Hepatic stellate cell (primary cell): ENCODE measurements at regions not wholly inside any gene's neighbourhood (a gene's known extent, or its start where the extent isn't known, plus 50 kb on each side); places are given as distances from the start of the nearest gene placed in this dataset.

Experiments
- DNase-seq: peaks from one replicate; pipeline ENCODE4 v3.0.0; 2011; ENCODE audit warnings: low spot score

DNA sequence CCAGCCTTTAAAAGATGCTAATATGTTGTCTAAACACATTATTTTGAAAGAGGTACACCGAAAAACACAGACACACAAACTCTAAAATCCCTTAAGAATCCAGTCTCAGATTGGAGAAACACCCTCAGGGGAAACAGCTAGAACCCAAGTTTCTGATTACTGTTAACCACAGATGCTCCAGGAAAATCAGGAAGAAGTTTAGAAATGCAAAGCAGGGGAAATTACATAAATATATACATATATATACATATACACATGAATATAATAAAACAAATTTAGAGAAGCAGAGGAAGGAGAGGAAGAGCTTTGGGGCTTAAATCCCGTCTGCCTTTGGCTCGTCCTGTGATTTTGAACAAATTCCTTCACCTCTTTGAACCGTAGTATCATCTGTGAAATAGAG, 73.2 kb upstream of the KLF4 start:
- no peak for DNase-seq

DNA sequence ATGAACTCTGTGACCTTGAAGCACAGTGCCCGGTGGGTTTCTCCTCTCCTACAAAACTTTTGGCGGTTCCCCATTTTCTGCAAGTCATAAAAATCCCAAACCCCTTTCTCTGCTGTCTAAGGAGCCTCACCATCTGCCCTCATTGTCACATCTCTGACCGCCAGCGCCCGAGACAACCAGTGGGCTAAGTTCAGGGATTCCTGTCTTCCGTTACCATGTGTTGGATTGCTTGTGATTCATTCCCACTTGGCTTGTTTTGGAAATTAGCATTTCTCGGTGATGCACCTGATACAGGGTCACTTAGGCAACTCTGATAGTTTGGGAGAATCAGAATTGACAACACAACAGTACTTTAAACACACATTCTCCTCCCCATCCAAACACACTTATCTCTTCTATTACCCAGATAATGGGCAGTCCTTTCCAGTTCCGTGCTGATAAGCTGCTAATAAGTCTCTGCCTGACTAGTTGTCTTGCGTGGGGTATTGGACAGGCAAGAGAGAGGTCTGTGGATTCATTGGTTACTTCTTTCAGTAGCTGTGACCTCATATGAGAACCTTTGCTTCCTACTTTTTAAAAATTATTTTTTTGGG, 70.0 kb upstream of the KLF4 start:
- DNase-seq = no peak

DNA sequence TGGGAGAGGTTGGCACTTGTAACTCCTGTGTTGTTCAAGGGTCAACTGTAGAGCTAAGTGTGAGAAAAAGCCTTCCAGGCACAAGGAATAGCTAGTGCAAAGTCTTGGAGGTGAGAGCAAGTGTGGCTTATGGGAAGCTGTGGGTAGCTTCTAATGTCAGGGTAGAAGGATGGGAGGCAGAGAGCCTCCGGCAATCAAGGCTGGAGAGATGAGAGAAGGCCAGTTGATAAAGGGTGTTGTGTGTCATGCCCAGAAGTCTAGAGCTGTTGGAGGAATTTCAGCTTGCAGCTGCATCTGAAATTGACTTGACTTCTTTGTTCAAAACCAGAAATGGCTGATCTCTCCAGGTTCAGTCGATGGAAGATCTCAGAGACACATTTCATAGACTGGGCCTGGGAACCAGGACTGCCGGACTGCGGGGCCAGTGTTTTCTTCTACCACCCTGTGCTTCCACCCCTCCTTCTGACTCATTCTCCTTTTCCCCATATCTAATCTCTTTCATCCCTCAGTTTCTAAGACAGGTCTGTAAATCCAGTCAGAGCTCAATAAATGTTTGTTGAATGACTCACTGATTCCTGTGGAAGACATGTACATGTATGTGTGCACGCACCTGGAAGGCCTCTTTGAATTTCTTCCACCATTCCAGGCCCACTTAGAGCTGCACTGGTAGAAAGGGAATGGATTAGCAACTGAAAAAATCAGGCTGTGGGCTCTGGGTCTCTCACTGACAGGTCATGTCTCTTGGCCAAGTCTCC, 67.8 kb upstream of the KLF4 start:
- no peak for DNase-seq

DNA sequence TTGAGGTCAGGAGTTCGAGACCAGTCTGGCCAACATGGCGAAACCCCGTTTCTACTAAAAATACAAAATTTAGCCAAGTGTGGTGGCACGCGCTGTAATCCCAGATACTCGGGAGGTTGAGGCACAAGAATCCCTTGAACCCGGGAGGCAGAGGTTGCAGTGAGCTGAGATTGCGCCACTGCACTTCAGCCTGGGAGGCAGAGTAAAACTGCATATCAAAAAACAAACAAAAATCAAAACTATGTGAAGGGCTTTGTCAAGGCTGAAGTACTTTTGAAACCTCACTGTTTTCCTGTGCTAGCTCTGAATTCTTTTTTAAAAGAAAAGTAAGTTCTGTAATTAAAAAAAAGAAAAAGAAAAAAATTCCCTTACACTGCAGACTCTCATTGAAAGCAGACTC, 65.1 kb upstream of the KLF4 start:
- no peak for DNase-seq

DNA sequence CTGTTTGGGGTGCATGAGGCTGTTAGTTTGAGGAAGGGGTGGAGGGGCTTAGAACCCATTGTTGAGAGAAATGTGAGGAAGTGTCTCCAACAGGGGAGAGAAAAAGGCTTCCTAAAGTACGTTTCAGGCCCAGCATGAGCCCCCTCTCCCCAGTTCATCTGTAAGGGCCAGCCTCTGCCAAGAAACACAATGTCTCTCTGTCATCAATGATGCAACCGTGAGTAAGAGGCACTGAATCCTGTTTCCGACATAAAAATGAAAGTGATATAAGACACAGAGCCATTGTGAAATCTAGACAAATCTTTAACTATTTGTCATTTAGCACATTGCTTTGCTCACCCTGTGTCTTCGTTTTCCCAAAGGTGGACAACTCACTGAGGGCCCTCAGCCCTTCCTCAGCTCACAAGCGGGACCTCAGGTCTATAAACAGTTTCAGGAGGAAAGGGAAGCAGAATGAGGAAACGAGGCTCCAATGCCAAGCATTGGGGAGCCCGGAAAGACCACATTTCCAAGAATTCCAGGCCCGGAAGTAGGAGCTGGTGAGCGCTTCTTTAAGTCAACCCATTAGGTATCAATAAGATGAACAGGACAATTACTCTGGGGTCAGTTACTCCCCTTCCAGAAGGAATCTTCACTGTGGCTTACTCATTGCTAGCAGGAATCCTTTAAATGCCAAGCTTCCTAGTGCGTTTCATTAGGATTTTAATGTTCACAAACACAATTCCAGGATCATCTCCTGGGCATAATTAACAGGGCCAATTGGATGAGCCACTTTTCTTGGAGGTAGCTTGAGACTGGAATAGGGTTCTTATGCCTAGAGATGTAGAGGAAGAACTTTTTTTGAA, 59.0 kb upstream of the KLF4 start:
- peak; percentile 77 for DNase-seq

DNA sequence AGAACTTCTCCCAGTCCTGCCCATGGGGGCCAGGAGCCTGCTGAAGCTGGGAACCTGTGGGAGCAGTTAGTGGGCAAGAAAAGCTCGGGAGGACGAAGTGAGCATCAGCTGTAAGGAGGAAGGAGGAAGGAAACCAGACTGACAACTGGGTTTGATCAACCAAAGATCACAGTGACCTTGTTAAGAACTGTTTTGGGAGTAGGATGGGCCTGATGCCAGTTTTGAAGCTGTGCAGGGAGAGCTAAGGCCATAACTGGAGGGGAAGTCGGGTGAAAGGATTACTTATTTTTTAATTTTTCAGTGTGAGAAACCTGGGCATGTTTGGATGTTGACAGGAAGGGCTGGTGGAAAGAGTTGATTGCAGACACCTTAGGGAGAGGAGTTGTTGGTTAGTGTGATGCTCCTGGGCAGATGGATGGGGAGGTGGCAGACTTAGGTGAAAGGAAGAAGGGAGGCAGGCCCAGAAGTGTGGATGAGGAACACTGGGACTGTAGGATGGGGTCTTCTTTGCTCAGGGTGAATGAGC, 58.3 kb upstream of the KLF4 start:
- no peak for DNase-seq

DNA sequence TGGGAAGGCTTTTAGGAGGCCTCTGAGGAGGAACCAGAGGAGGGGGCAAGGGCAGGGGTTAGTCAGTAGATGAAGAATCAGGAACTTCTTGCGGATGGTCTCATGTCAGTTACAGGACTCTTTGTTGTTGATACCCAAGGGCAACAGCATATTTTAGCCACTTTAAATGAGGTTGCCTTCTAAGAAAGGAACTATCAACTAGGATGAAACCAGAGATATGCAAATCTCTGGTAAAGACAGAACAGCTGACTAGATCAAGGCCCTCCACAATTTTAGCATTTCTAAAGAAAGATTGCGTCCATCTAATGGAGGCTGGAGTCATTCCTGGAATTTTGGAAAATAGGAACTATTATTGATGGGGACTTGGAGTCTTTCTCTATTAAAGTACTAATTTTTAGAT, 57.7 kb upstream of the KLF4 start:
- DNase-seq = no peak

DNA sequence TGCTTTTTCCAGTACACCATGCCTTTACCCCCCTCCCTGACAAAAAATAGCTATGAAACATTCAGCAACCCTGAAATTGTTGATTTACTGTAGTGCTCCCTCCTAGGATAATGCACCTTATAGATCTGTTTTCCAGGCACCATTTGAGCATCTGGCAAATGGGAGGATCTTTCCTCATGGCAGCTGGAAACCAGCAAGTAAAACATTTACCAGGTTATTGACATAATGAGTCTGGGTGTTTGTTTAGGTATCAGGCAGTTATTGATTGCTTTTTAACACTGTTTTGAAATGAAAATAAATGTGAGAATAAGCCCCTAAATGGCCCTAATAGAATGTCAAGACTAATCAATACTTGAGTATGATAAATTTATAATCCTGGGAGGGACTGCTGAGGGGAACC, 57.3 kb upstream of the KLF4 start:
- DNase-seq = no peak

DNA sequence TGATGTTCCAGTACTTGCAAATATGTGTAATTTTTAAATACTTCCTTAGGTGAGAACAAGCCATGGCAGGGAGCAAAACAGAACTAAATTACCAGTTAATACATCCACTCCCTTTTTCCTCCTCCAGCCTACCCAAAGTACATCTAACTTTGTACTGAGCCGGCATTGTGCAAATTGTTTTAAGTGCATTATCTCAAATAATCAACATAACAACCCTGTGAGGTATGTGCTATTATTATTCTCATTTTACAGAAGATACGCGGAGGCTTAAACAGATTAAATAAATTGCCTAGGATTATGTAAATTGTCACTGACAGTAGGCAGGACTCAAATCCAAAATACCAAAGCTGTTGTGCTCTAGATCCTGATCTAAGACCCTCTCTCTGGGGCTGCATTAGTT, 55.5 kb upstream of the KLF4 start:
- no peak for DNase-seq

DNA sequence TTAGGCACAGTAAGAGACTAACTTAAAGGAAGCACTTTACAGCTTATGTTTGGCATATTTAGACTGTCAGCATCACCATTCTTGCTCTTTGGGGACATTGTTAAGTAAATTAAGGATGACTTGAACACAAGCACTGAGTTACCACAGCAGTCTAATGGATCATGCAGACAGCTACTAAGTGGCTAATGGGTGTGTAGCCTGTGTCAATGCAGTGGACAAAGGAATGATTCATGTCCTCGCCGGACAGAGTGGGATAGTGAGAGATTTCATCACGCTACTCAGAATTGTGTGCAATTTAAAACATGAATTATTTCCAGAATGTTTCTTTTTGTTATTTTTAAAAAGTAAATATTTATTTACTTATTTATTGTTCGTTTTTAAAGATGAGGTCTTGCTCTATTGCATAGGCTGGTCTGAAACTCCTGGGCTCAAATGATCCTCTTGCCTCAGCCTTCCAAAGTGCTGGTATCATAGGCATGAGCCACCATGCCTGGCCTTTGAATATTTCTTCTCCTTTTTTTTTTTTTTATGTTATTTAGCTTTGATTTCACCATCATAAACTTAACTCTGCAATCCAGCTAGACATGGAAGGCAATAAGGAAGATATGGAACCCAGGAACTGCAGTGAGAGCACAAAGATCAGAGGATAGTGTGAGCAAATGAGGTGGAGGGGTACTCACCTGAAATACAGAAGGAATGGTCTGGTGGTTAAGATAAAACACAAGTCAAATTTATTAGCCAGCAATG, 53.0 kb upstream of the KLF4 start:
- DNase-seq = no peak

DNA sequence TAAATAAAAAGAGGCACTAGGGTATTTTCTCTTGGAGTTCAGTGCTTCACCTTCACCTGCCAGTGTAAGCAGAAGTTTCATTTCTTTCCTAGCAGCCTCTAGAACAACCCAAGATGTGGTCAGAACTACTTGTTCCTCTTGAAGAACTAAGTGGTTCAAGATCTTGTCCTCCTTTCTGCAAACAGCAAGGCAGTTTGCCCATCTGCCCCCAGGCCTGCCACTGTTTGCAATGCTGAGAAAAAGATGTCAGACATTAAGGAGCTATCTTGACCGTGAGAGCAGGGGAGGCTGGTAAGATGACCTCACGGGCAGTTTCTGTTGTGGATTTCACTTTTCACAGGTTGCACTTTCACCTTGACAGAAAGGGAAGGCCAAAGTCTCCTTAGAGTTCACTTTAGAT, 52.0 kb upstream of the KLF4 start:
- DNase-seq = no peak

DNA sequence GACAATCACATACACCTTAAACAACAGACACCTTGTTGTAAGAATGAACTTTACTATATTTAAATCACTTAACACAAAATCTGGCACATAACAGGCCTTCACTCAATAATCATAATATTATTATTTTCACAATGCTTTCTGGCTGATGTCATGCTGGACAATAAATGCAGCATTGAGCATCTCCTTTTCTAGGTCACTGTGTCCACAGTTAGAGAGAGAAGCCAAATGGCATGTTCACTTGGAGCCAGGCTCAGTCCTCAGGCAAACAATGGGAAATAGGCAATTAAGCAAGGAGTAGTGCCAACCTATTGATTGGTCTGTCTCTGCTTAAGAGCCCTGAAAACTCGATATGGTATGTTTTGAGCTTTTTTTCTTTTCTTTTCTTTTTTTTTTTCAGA, 50.6 kb upstream of the KLF4 start:
- no peak for DNase-seq

DNA sequence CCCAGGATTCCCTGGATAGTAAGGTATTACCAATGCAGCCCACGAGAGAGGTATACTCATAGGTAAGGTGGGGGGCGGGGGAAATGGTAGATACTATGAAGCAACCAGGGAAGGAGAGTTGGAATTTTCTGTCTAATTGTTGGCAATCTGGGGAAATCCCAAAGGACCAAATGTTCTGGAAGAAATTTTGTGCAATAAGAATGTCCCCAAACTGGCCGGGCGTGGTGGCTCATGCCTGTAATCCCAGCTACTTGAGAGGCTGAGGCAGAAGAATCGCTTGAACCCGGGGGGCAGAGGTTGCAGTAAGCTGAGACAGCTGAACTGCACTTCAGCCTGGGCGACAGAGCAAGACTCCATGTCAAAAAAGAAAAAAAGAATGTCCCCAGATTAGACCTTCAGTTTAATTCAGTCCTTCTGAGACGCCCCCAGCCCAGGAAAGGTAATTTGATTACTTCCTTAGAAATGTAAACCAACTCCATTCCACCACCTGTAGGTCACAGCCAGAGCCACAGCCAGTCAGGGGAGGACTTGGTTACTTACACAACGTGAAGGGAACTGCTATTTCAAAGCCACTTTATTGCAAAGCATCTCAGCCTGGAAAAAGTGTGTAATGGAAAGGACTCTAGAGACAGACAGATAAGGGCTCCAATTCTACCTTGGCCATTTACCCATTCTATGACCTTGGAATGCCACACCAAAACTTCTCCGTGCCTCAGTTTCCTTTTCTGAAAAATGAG, 50.0 kb upstream of the KLF4 start:
- no peak for DNase-seq
